Nephron progenitor cell (in vitro differentiated cells): ENCODE measurements at regions not wholly inside any gene's neighbourhood (a gene's known extent, or its start where the extent isn't known, plus 50 kb on each side); places are given as distances from the start of the nearest gene placed in this dataset.
A peak's percentile ranks its signal among the peaks of the same experiment; 100 is the strongest.

Experiments
- DNase-seq: peaks from one replicate; pipeline ENCODE4 v3.0.0; 2021
- H3K27ac Mint-ChIP-seq: 2 replicates; pipeline ENCODE4 v1.8.0; 2021; ENCODE audit warnings: mild to moderate bottlenecking, moderate library complexity, mixed read lengths
- H3K27me3 Mint-ChIP-seq: 2 replicates; pipeline ENCODE4 v1.8.0; 2021; ENCODE audit warnings: mild to moderate bottlenecking, low read depth, mixed read lengths; ENCODE audit not compliant: poor library complexity
- H3K36me3 Mint-ChIP-seq: 2 replicates; pipeline ENCODE4 v1.8.0; 2021; ENCODE audit warnings: low read depth, mixed read lengths
- H3K4me1 Mint-ChIP-seq: 2 replicates; pipeline ENCODE4 v1.8.0; 2021; ENCODE audit warnings: mixed read lengths
- H3K4me3 Mint-ChIP-seq: 2 replicates; pipeline ENCODE4 v1.8.0; 2021; ENCODE audit warnings: mild to moderate bottlenecking, moderate library complexity, mixed read lengths
- H3K9me3 Mint-ChIP-seq: 2 replicates; pipeline ENCODE4 v1.8.0; 2021; ENCODE audit warnings: mild to moderate bottlenecking, moderate library complexity, mixed read lengths
- CTCF ChIP-seq: fragments of 200-600 bp; sonication (generic); IDR thresholded peaks from 2 replicates; pipeline ENCODE4 v1.5.0; 2021; ENCODE audit warnings: antibody characterized with exemption

DNA sequence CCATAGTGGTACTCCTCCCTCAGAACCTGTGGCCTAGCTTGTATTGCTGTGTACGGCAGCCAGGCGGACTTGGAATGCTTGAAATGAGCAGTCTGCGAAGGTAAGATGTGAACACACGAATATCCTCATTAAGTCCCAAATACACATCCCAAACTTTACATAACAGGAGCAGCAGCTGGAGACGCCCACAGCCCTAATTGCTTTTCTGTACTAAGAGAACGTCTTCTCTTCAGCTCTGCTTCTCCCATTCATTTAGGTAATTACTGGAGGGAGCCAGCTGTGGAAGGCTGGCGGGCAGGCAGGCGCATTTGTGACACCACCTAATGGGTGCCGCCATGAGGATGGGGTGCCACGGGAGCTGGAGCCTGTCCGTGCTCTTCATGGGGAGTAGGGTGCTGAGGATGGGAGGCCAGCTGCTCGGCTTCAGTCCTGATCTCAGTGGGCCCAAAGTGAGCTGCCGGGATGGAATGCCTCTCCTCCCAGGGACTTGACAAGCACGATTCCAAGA lies 66.6 kb upstream of the POU3F1 start:
- no peak overlapping the region for H3K27ac Mint-ChIP-seq
- H3K4me3 Mint-ChIP-seq, result no peak overlapping the region
- no peaks in the 10 kb centered on the region for H3K36me3 Mint-ChIP-seq
- H3K4me1 Mint-ChIP-seq, result peaks cover 13% of the 10 kb centered on the region
- no peak for DNase-seq
- H3K27me3 Mint-ChIP-seq, result peaks cover 15% of the 10 kb centered on the region
- no peaks in the 10 kb centered on the region for H3K9me3 Mint-ChIP-seq
- no peak for TF ChIP-seq CTCF

GRCh38 chr1:38111589-38111988 lies 65.0 kb upstream of the POU3F1 start:
- no peak for TF ChIP-seq CTCF
- H3K4me3 Mint-ChIP-seq, result no peak overlapping the region
- H3K9me3 Mint-ChIP-seq, result no peaks in the 10 kb centered on the region
- H3K27me3 Mint-ChIP-seq, result peaks cover 15% of the 10 kb centered on the region
- H3K27ac Mint-ChIP-seq, result peak overlapping the region; percentile 79
- no peak for DNase-seq
- peaks cover 18% of the 10 kb centered on the region for H3K4me1 Mint-ChIP-seq
- H3K36me3 Mint-ChIP-seq, result no peaks in the 10 kb centered on the region

DNA sequence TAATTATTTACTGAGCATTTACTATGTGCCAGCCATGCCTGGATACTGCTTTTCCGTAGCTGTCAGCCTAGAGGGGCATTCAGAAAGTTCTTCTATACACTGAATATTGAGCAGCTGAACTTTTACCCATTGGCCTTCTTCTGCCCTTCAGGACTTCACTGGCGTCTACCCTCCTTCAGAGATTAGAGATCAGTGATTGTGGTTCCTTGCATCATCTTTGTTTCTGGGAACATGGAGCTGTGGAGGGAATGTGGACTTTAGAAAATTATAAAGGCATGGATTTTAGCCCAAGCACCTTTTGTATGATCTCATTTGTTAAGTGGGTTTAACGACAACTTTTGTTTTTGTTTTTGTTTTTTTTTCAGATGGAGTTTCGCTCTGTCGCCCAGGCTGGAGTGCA lies 58.7 kb upstream of the POU3F1 start:
- no peak for DNase-seq
- Mint-ChIP-seq H3K27me3 (peaks cover 31% of the 10 kb centered on the region), H3K4me1 (peaks cover 9% of the 10 kb centered on the region), H3K9me3 (no peaks in the 10 kb centered on the region), H3K27ac (no peak overlapping the region), H3K4me3 (no peak overlapping the region), H3K36me3 (no peaks in the 10 kb centered on the region)
- TF ChIP-seq CTCF, result no peak

GRCh38 chr1:38102636-38103035 lies 56.0 kb upstream of the POU3F1 start:
- peaks cover 53% of the 10 kb centered on the region for H3K27me3 Mint-ChIP-seq
- H3K9me3 Mint-ChIP-seq, result no peaks in the 10 kb centered on the region
- no peak overlapping the region for H3K27ac Mint-ChIP-seq
- no peak for DNase-seq
- H3K4me3 Mint-ChIP-seq, result no peak overlapping the region
- peaks cover 10% of the 10 kb centered on the region for H3K4me1 Mint-ChIP-seq
- H3K36me3 Mint-ChIP-seq, result no peaks in the 10 kb centered on the region
- no peak for TF ChIP-seq CTCF

GRCh38 chr1:38101037-38101785 lies 54.6 kb upstream of the POU3F1 start:
- Mint-ChIP-seq H3K27me3 (peaks cover 59% of the 10 kb centered on the region), H3K4me3 (no peak overlapping the region), H3K27ac (no peak overlapping the region), H3K4me1 (peaks cover 14% of the 10 kb centered on the region), H3K36me3 (no peaks in the 10 kb centered on the region), H3K9me3 (no peaks in the 10 kb centered on the region)
- no peak for TF ChIP-seq CTCF
- DNase-seq, result no peak
